Endothelial cell of umbilical vein (primary cell): ENCODE measurements at regions not wholly inside any gene's neighbourhood (a gene's known extent, or its start where the extent isn't known, plus 50 kb on each side); places are given as distances from the start of the nearest gene placed in this dataset.

Experiments
- BruUV-seq: library from RNA; stranded (reverse); fragments of 400-500 nt; replicated peaks from 2 replicates; lab custom pipeline; 2021; lab: Mats Ljungman, UMichigan
- CTCF ChIA-PET: fragments of 300-600, 350-600 bp; sonication (Branson Sonifier 250); formaldehyde crosslinking; loops from one replicate; lab custom pipeline; 2021; ENCODE audit warnings: antibody characterized with exemption, inconsistent platforms; lab: Charles Lee
- POLR2A ChIA-PET: fragments of 300-600, 350-600 bp; sonication (Branson Sonifier 250); formaldehyde crosslinking; loops from one replicate; lab custom pipeline; 2021; ENCODE audit warnings: antibody characterized with exemption, inconsistent platforms; lab: Charles Lee
- DNase-seq: peaks from one replicate; pipeline ENCODE4 v3.0.0-alpha.2; 2011; ENCODE audit warnings: low read depth, low spot score
- FAIRE-seq: peaks from 2 replicates; lab custom pipeline; 2011; peaks lifted over from hg19 to GRCh38; lab: Jason Lieb, UNC
- H2AFZ ChIP-seq: 2 replicates; pipeline ENCODE4 v1.6.0; 2012; ENCODE audit warnings: low read depth, low read length, control low read depth, inconsistent platforms
- H3K27ac ChIP-seq: 2 replicates; pipeline ENCODE4 v1.5.1; 2011; ENCODE audit warnings: low read depth, mild to moderate bottlenecking, control low read depth, low read length, moderate library complexity; ENCODE audit not compliant: insufficient read depth
- H3K27me3 ChIP-seq, 2 experiments: 2 replicates each; pipeline versions ENCODE4 v1.6.0 to v1.6.1; 2011; ENCODE audit warnings: low read length in 2 of 2, mixed read lengths in 1 of 2; ENCODE audit not compliant: control insufficient read depth in 2 of 2, insufficient read depth in 2 of 2
- H3K36me3 ChIP-seq, 2 experiments: 2 replicates in 1 of 2; 3 replicates in 1 of 2; pipeline ENCODE4 v1.5.1; 2011; ENCODE audit warnings: low read length in 2 of 2, mild to moderate bottlenecking in 1 of 2, moderate library complexity in 1 of 2; ENCODE audit not compliant: control insufficient read depth in 2 of 2, insufficient read depth in 2 of 2; ENCODE audit errors: extremely low read depth in 1 of 2
- H3K4me1 ChIP-seq: 3 replicates; pipeline ENCODE4 v1.5.1; 2011; ENCODE audit warnings: mild to moderate bottlenecking, low read length; ENCODE audit not compliant: control insufficient read depth, insufficient read depth; ENCODE audit errors: extremely low read depth
- H3K4me2 ChIP-seq: 2 replicates; pipeline ENCODE4 v1.6.1; 2011; ENCODE audit warnings: low read length, control low read depth, mixed read lengths; ENCODE audit not compliant: insufficient read depth
- H3K4me3 ChIP-seq, 3 experiments: fragments of 200-600 bp in 1 of 3; sonication (generic), shearing (Covaris generic) in 1 of 3; replicated peaks in 1 of 3; 2 replicates each; pipeline ENCODE4 v1.5.1; 2011 to 2016; ENCODE audit warnings: control low read depth in 3 of 3, low read length in 3 of 3, mild to moderate bottlenecking in 2 of 3, inconsistent platforms in 1 of 3, low read depth in 1 of 3, moderate library complexity in 1 of 3; ENCODE audit not compliant: insufficient read depth in 1 of 3
- H3K79me2 ChIP-seq: 2 replicates; pipeline ENCODE4 v1.6.0; 2012; ENCODE audit warnings: low read length, inconsistent platforms; ENCODE audit not compliant: control insufficient read depth, insufficient read depth
- H3K9ac ChIP-seq: replicated peaks from 2 replicates; pipeline ENCODE3; 2011; ENCODE audit warnings: low read length, control low read depth; ENCODE audit not compliant: insufficient read depth; ENCODE audit errors: extremely low read depth
- H3K9me1 ChIP-seq: replicated peaks from 3 replicates; pipeline ENCODE4 v1.6.0; 2011; ENCODE audit warnings: mild to moderate bottlenecking, low read length; ENCODE audit not compliant: control insufficient read depth, insufficient read depth; ENCODE audit errors: extremely low read depth
- H3K9me3 ChIP-seq: replicated peaks from 2 replicates; pipeline ENCODE4 v1.5.1; 2012; ENCODE audit warnings: low read length, inconsistent platforms; ENCODE audit not compliant: control insufficient read depth, insufficient read depth
- H4K20me1 ChIP-seq: replicated peaks from 2 replicates; pipeline ENCODE3; 2011; ENCODE audit warnings: mild to moderate bottlenecking, low read length; ENCODE audit not compliant: control insufficient read depth, insufficient read depth; ENCODE audit errors: extremely low read depth
- EZH2 ChIP-seq: IDR thresholded peaks from 2 replicates; pipeline ENCODE4 v1.6.1; 2012; ENCODE audit warnings: borderline replicate concordance, low read depth, mild to moderate bottlenecking, moderate library complexity, low read length, inconsistent platforms; ENCODE audit not compliant: severe bottlenecking
- FOS ChIP-seq: IDR thresholded peaks from 2 replicates; pipeline ENCODE4 v1.6.1; 2011; ENCODE audit warnings: mild to moderate bottlenecking, low read length, moderate library complexity, borderline replicate concordance; ENCODE audit not compliant: insufficient read depth
- GATA2 ChIP-seq: IDR thresholded peaks from 2 replicates; pipeline ENCODE4 v1.7.0; 2011; ENCODE audit warnings: low read depth, mild to moderate bottlenecking, moderate library complexity, mixed read lengths, low read length; ENCODE audit not compliant: insufficient read length, insufficient read depth
- JUN ChIP-seq: IDR thresholded peaks from 2 replicates; pipeline ENCODE4 v1.6.1; 2011; ENCODE audit warnings: borderline replicate concordance, low read depth; ENCODE audit not compliant: insufficient read length, insufficient read depth
- MYC ChIP-seq: IDR thresholded peaks from one replicate; pipeline ENCODE4 v1.6.1; 2011; ENCODE audit warnings: mild to moderate bottlenecking, low read depth, low read length
- POLR2A ChIP-seq: IDR thresholded peaks from 2 replicates; pipeline ENCODE4 v1.6.1; 2012; ENCODE audit warnings: low read depth, mild to moderate bottlenecking, control low read depth, low read length
- POLR2AphosphoS5 ChIP-seq: IDR thresholded peaks from 2 replicates; pipeline ENCODE4 v1.6.1; 2012; ENCODE audit warnings: low read depth, mild to moderate bottlenecking, control low read depth, low read length, moderate library complexity; ENCODE audit not compliant: insufficient read depth
- dilution Hi-C: fragments of 300-500 bp; cut with MboI; formaldehyde crosslinking; loops from one replicate; pipeline ENCODE4 v1.15.0; 2019; ENCODE audit warnings: low sequenced_read_pairs; ENCODE audit not compliant: extremely low pct_ligation_motif_present
- intact Hi-C: fragments of 100-400 bp; cut with micrococcal nuclease; formaldehyde crosslinking; loops from one replicate; pipeline ENCODE4 v1.10.0; 2022
- TF ChIP-seq, protein P1 (sequence below), 2 donors: IDR thresholded peaks; 1 replicate in 1 of 2; 2 replicates in 1 of 2; pipeline ENCODE4 v1.5.1; 2011; ENCODE audit warnings: low read length in 2 of 2, mild to moderate bottlenecking in 2 of 2, moderate library complexity in 2 of 2, control low read depth in 1 of 2, inconsistent platforms in 1 of 2, low read depth in 1 of 2; ENCODE audit not compliant: insufficient read depth in 1 of 2; ENCODE audit errors: extremely low read depth in 1 of 2
- TF ChIP-seq, protein P2 (sequence below): IDR thresholded peaks from 2 replicates; pipeline ENCODE4 v1.6.1; 2011; ENCODE audit not compliant: insufficient read depth, insufficient read length

DNA sequence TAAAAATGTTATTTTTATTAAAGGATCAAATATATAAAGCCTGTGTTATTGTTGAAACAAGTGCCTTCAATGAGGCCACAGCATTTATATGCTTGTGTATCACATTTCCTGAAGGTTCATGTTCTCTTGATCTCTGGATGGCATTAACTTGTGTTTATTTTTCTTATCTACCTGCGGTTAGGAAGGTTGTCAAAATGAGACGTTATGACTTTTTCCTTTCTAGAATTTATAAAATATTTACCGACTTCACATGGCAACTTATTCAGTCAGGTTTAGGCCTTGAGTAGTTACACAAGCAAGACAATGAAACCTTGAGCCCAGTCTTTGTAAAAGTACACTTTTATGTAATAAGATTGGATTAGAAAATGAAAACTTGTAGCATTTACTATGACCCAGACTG is 196.4 kb upstream of the ACVR2A start:
- Histone ChIP-seq H3K4me1 (no peaks in the 10 kb centered on the region), H3K4me2 (no peak overlapping the region), H3K4me3 (no peak overlapping the region), H3K9me3 (no peaks in the 10 kb centered on the region), H3K79me2 (no peaks in the 10 kb centered on the region), H3K9ac (no peak overlapping the region), H3K36me3 (no peaks in the 10 kb centered on the region), H3K9me1 (no peaks in the 10 kb centered on the region), H2AFZ (no peak overlapping the region), H4K20me1 (no peaks in the 10 kb centered on the region), H3K27me3 (no peaks in the 10 kb centered on the region), H3K27ac (no peak overlapping the region)
- BruUV-seq, result no TSS peak
- intact Hi-C loops, result no loop called here
- dilution Hi-C loops, result no loop called here
- TF ChIP-seq POLR2AphosphoS5, result no peak
- TF ChIP-seq FOS, result no peak
- TF ChIP-seq EZH2, result no peak
- no peak for TF ChIP-seq JUN
- TF ChIP-seq GATA2, result no peak
- TF ChIP-seq, protein P1, sequence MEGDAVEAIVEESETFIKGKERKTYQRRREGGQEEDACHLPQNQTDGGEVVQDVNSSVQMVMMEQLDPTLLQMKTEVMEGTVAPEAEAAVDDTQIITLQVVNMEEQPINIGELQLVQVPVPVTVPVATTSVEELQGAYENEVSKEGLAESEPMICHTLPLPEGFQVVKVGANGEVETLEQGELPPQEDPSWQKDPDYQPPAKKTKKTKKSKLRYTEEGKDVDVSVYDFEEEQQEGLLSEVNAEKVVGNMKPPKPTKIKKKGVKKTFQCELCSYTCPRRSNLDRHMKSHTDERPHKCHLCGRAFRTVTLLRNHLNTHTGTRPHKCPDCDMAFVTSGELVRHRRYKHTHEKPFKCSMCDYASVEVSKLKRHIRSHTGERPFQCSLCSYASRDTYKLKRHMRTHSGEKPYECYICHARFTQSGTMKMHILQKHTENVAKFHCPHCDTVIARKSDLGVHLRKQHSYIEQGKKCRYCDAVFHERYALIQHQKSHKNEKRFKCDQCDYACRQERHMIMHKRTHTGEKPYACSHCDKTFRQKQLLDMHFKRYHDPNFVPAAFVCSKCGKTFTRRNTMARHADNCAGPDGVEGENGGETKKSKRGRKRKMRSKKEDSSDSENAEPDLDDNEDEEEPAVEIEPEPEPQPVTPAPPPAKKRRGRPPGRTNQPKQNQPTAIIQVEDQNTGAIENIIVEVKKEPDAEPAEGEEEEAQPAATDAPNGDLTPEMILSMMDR (IDR thresholded peaks at IDR 0.05; ENCODE audit: extremely low read depth in 1 of 2, insufficient read depth in 1 of 2, low read depth in 1 of 2, low read length in 2 of 2), result no peak
- TF ChIP-seq POLR2A, result no peak
- TF ChIP-seq, protein P2, sequence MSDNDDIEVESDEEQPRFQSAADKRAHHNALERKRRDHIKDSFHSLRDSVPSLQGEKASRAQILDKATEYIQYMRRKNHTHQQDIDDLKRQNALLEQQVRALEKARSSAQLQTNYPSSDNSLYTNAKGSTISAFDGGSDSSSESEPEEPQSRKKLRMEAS, result no peak
- TF ChIP-seq MYC, result no peak
- FAIRE-seq, result no peak
- POLR2A ChIA-PET, result no interaction called here
- no peak for DNase-seq
- CTCF ChIA-PET, result no interaction called here
